Activated CD4-positive, alpha-beta T cell treated with anti-CD3 and anti-CD28 coated beads, Interleukin-2, amount 10 ng/mL, durations not matched to agents 24 days and 14 days (primary cell): ENCODE measurements at regions not wholly inside any gene's neighbourhood (a gene's known extent, or its start where the extent isn't known, plus 50 kb on each side); places are given as distances from the start of the nearest gene placed in this dataset.
"Not testable (repeated sequence)": the region's sequence is repeated elsewhere in the genome, so short reads cannot be mapped to it uniquely, and the experiment has no call there.

Experiments used
- DNase-seq: peaks from one replicate; pipeline ENCODE4 v3.0.0; 2022
- H3K27ac Mint-ChIP-seq: one replicate; pipeline ENCODE4 v1.8.0; 2022; ENCODE audit warnings: mild to moderate bottlenecking, mixed read lengths
- H3K27me3 Mint-ChIP-seq: one replicate; pipeline ENCODE4 v1.8.0; 2022; ENCODE audit warnings: mixed read lengths
- H3K36me3 Mint-ChIP-seq: one replicate; pipeline ENCODE4 v1.8.0; 2022; ENCODE audit warnings: low read depth, mild to moderate bottlenecking, mixed read lengths
- H3K4me1 Mint-ChIP-seq: one replicate; pipeline ENCODE4 v1.8.0; 2021; ENCODE audit warnings: mixed read lengths
- H3K4me3 Mint-ChIP-seq: one replicate; pipeline ENCODE4 v1.8.0; 2022; ENCODE audit warnings: mild to moderate bottlenecking, moderate library complexity, mixed read lengths
- H3K9me3 Mint-ChIP-seq: one replicate; pipeline ENCODE4 v1.8.0; 2021; ENCODE audit warnings: mixed read lengths
- intact Hi-C: fragments of 100-400 bp; cut with micrococcal nuclease; formaldehyde crosslinking; loops from one replicate; pipeline ENCODE4 v1.15.1; 2023

DNA sequence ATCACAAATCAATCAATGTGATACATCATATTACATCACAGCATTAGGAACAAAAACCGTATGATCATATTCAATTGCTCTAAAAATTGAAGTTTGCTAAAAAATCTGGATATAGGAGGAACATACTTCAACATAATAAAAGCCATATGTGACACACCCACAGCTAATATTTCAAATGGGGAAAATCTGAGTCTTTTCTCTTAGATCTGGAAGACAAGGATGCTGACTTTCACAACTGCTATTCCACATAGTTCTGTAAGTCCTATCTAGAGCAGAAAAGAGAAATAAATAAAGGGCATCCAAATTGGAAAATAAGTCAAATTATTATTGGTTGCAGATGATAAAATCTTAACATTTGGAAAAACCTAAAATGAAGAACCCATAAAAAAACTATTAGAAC is 256.8 kb upstream of the SGO1 start:
- no peak overlapping the region for H3K27ac Mint-ChIP-seq
- intact Hi-C loops, result no loop called here
- H3K4me1 Mint-ChIP-seq, result no peaks in the 10 kb centered on the region
- H3K36me3 Mint-ChIP-seq, result no peaks in the 10 kb centered on the region
- H3K27me3 Mint-ChIP-seq, result no peaks in the 10 kb centered on the region
- no peak for DNase-seq
- H3K9me3 Mint-ChIP-seq, result no peaks in the 10 kb centered on the region
- H3K4me3 Mint-ChIP-seq, result no peak overlapping the region

DNA sequence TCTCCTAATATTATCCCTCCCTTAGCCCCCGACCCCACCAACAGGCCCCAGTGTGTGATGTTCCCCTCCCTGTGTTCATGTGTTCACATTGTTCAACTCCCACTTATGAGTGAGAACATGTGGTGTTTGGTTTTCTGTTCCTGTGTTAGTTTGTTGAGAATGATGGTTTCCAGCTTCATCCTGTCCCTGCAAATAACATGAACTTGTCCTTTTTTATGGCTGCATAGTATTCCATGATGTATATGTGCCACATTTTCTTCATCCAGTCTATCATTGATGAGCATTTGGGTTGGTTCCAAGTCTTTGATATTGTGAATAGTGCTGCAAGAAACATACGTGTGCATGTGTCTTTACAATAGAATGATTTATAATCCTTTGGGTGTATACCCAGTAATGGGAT is 241.3 kb upstream of the SGO1 start:
- H3K36me3 Mint-ChIP-seq, DNase-seq, H3K4me3 Mint-ChIP-seq, H3K9me3 Mint-ChIP-seq, H3K27ac Mint-ChIP-seq, intact Hi-C loops, H3K27me3 Mint-ChIP-seq, H3K4me1 Mint-ChIP-seq: not testable (repeated sequence)

DNA sequence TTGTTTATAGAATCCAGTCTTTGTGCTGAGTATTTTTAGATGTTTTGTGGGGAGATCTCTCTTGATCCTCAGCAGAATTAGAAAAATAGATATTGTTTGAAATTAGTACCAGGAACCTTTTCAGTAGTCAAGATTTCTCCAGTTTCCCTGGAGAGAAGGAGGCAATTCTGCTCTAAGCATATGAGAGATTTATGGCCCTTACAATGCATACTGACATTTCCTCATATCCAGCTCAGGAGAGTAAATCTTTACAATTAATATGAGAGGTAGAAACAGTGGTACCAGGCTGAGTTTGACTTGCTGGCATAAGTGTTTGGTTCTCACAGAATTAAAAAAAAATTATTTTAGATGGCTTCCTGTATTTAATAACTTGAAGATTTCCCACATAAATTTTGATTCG is 239.1 kb upstream of the SGO1 start:
- no peak overlapping the region for H3K4me3 Mint-ChIP-seq
- DNase-seq, result no peak
- peaks cover 4% of the 10 kb centered on the region for H3K9me3 Mint-ChIP-seq
- intact Hi-C loops, result no loop called here
- H3K27me3 Mint-ChIP-seq, result no peaks in the 10 kb centered on the region
- no peaks in the 10 kb centered on the region for H3K4me1 Mint-ChIP-seq
- H3K27ac Mint-ChIP-seq, result no peak overlapping the region
- no peaks in the 10 kb centered on the region for H3K36me3 Mint-ChIP-seq

DNA sequence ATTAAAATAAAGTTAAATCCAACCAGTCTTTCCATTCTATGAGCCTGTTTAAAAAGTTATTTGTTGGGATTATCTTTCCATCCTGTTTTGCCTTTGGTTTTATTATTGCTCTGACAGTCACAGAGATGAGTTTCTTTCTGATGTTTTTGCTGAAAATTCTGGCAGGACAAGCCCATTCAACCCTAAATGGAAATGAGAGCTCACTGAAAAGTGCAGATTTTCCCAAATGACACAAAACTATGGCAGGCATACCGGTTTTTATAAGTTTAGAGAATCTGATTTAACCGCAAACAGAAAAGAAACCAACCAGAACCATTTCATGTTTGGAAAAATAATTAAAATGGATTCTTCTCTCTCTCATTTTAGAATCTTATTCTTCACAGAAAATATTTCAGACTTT is 238.1 kb upstream of the SGO1 start:
- Mint-ChIP-seq H3K4me3 (no peak overlapping the region), H3K27me3 (no peaks in the 10 kb centered on the region), H3K27ac (no peak overlapping the region), H3K9me3 (peaks cover 3% of the 10 kb centered on the region), H3K4me1 (no peaks in the 10 kb centered on the region), H3K36me3 (no peaks in the 10 kb centered on the region)
- intact Hi-C loops, result no loop called here
- DNase-seq, result no peak

DNA sequence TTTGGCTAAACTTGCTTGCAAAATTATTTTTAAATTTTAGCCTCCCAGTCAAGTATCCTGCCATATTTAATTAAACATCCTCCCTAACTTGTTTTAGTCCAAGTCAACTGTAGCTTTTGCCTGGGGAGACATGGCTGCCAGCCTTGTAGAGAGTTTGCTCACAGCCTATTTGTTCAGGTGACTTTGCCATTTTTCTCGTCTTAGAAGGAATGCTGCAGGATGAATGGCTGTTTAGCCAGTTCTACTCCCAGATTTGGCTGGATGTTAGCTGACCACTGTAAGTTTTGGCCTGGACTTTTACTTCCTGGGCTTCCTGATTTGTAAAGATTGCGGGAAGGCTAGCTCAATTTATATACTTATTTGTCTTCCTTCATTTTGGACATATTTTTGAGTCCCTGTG is 236.4 kb upstream of the SGO1 start:
- Mint-ChIP-seq H3K36me3 (no peaks in the 10 kb centered on the region), H3K9me3 (peaks cover 3% of the 10 kb centered on the region), H3K4me1 (no peaks in the 10 kb centered on the region), H3K4me3 (no peak overlapping the region), H3K27me3 (no peaks in the 10 kb centered on the region), H3K27ac (no peak overlapping the region)
- intact Hi-C loops, result no loop called here
- DNase-seq, result no peak

DNA sequence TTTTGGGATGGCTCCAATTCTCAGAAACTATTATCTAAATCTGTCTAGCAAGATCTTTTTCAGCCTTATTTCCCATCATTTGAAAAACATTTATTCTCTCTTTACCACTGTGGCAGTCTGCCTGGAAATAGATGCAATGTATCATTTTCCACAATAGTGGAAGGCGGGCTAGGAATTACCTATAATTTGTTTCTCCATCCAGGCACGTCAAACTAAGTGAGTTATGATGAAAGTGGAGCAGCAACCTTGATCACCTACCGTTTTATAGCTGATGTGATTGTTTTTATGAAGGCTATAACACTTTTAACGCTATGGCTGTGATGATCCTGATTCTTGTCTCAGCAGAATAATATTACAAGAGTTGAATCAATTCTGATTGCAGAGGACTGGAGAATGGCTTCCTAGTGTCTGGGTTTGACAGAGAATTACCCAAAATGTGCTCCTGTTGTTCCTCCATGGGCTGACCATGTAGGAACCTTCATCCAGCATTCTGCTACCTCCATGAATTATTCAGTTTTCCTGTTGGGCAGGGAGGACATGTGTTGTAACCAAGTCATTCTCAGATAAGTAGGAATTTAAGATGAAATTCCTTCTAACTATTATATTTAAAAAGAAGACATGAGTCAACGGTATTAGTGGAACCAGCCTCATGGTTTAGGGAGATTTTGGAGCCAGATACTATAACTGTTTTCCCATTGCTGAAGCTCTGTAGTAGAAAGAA is 231.5 kb upstream of the SGO1 start:
- Mint-ChIP-seq H3K27ac (no peak overlapping the region), H3K27me3 (no peaks in the 10 kb centered on the region), H3K4me3 (no peak overlapping the region), H3K36me3 (no peaks in the 10 kb centered on the region), H3K9me3 (no peaks in the 10 kb centered on the region), H3K4me1 (no peaks in the 10 kb centered on the region)
- DNase-seq, result no peak
- intact Hi-C loops, result no loop called here

DNA sequence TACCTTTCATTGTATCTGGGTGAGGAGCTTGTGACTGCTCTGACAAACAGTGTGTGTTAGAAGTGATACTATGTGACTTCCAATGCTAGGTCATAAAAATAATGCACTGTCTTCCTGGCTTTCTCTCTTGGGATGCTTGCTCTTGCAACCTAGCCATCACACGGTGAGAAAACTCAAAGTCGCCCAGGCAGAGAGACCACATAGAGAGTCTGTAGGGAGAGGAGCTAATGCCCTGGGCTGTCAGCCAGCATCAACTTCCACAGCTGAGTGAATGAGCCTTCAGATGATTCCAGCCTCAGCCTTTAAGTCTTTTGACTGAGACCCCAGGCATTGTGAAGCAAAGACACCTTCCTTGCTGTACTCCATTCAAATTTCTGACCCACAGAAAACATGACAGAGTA is 220.6 kb upstream of the SGO1 start:
- H3K27ac Mint-ChIP-seq, result no peak overlapping the region
- H3K36me3 Mint-ChIP-seq, result no peaks in the 10 kb centered on the region
- intact Hi-C loops, result no loop called here
- H3K27me3 Mint-ChIP-seq, result no peaks in the 10 kb centered on the region
- DNase-seq, result no peak
- no peaks in the 10 kb centered on the region for H3K9me3 Mint-ChIP-seq
- no peaks in the 10 kb centered on the region for H3K4me1 Mint-ChIP-seq
- no peak overlapping the region for H3K4me3 Mint-ChIP-seq

DNA sequence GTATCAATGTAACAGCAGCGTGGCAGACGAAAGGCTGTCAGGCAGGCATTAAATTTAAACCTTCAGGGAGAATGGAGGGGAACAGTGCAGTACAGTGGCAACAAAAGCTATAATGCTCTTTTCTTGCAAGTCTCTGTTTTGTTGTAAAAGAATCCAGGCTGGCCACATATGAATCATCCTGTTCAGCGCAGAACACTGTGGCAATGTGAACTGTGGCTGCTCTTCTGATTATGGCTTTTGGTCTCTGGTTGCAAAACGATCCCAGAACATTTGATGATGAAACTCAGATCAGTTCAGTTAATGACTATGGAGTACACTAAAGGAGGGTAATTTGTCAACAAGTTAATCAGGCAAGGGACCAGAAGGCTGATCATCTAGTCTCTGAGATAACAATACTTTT is 219.7 kb upstream of the SGO1 start:
- H3K9me3 Mint-ChIP-seq, result no peaks in the 10 kb centered on the region
- DNase-seq, result no peak
- no peaks in the 10 kb centered on the region for H3K4me1 Mint-ChIP-seq
- H3K36me3 Mint-ChIP-seq, result no peaks in the 10 kb centered on the region
- H3K4me3 Mint-ChIP-seq, result no peak overlapping the region
- H3K27me3 Mint-ChIP-seq, result no peaks in the 10 kb centered on the region
- no peak overlapping the region for H3K27ac Mint-ChIP-seq
- intact Hi-C loops, result no loop called here

DNA sequence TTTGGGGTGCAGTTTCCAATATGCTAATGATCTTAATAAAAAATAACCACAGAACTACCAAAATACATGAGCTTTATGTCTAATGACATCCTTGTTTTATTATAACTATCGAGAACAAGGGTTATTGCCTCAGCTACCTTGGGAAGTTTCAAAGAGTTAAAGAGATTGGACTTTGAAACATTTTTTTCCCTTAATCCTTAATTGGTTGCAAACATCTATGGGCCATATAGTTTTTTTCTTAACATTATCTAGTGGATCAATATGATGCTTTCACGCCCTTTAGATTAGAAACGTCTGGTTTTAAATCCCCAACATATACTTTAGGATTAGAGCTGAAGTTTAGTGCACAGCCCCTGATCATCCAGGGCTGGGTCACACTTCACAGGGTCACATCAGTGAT is 219.2 kb upstream of the SGO1 start:
- Mint-ChIP-seq H3K27ac (no peak overlapping the region), H3K4me3 (no peak overlapping the region), H3K36me3 (no peaks in the 10 kb centered on the region), H3K27me3 (no peaks in the 10 kb centered on the region), H3K4me1 (no peaks in the 10 kb centered on the region), H3K9me3 (no peaks in the 10 kb centered on the region)
- no peak for DNase-seq
- intact Hi-C loops, result no loop called here

DNA sequence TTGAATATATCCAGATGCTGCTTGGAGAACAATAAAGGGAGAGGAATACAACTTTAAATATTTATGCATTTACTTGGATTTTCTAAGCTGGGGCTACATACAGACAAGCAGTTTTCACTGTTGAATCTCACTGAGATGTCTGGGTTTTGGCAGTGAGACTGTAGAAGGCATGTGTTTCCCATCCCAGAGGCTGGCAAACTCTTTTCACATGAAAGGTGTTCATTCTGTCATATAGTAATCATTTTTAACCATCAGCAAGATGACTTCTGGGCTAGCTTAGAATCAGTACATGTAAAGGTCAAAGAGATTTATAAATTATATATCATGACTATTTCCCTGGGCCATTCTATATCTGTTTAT is 218.7 kb upstream of the SGO1 start:
- Mint-ChIP-seq H3K27ac (no peak overlapping the region), H3K36me3 (no peaks in the 10 kb centered on the region), H3K4me1 (no peaks in the 10 kb centered on the region), H3K4me3 (no peak overlapping the region), H3K9me3 (no peaks in the 10 kb centered on the region), H3K27me3 (no peaks in the 10 kb centered on the region)
- no peak for DNase-seq
- intact Hi-C loops, result no loop called here

DNA sequence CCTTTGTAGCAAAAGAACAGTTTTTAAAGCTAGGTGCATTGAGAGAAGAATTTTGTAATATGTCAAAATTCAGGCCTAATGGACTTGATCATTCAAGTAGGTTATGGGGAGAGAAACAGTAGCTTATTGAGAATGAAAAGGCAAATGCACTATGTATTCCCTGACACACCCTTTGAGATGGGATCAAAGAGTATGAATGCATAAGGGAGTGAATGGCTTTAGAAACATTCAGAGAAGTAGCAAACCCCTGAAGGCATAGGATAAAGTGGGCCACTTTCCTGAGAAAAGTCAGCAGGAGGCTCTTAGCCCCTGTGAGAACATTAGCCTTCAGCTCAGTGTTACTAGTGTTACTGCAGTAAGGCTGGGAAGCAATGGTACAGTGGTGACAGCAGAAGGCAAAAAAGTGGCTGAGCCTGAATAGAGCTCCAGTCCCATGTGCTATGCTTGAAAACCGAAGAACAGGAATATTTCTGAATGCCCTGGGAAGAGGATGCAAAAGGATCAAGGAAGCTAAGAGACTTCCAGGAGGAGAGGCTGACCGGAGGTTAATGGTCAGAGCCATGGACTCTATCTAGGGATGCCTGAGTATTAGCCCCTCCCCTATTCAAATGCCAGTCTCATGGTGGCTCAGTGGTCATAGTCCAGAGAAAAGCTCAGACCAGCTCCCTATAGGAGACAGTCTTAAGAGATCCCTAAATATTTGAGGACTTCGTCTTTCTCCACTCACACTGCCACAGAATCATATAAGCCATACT is 218.2 kb upstream of the SGO1 start:
- H3K9me3 Mint-ChIP-seq, result no peaks in the 10 kb centered on the region
- H3K27me3 Mint-ChIP-seq, result no peaks in the 10 kb centered on the region
- DNase-seq, result no peak
- no peaks in the 10 kb centered on the region for H3K36me3 Mint-ChIP-seq
- no peak overlapping the region for H3K27ac Mint-ChIP-seq
- intact Hi-C loops, result no loop called here
- H3K4me1 Mint-ChIP-seq, result no peaks in the 10 kb centered on the region
- H3K4me3 Mint-ChIP-seq, result no peak overlapping the region

DNA sequence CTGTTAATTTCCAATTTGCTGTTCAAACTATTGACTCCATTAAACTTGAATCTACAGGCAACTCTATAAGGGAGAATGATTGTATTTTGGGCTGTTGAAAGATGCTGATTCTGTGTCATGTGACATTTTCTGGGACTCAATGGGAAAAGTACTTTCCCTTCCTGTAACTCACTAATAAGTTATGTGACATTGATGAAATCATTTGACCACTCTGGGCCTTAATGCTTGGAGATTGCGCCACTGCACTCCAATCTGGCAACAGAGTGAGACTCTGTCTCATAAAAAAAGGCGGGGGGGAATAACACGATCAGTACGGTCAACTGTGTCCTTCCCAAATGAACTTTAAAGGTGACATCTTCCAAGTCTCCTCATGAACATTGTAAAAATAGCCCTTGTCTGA is 215.2 kb upstream of the SGO1 start:
- no peak for DNase-seq
- Mint-ChIP-seq H3K4me1 (no peaks in the 10 kb centered on the region), H3K36me3 (no peaks in the 10 kb centered on the region), H3K27ac (no peak overlapping the region), H3K9me3 (no peaks in the 10 kb centered on the region), H3K4me3 (no peak overlapping the region), H3K27me3 (no peaks in the 10 kb centered on the region)
- intact Hi-C loops, result no loop called here

DNA sequence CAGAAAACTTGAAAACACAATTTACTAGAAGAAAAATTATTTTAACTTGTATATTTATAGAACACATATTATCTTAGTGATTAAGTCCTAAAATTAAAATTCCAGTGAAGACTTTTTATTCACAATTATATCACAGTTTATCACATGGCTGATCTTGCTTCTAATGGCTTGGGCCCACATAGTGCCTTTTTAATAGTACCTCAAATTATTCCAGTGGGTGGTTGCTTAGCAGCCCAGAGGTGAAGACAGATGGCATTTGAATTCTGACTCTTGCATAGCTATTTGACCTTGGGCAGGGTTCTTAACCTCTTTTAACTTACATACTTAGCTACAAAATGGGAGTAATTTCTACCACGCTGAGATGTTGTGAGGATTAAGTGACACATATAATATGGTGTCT is 214.7 kb upstream of the SGO1 start:
- Mint-ChIP-seq H3K27ac (no peak overlapping the region), H3K9me3 (no peaks in the 10 kb centered on the region), H3K4me1 (no peaks in the 10 kb centered on the region), H3K36me3 (no peaks in the 10 kb centered on the region), H3K4me3 (no peak overlapping the region), H3K27me3 (no peaks in the 10 kb centered on the region)
- intact Hi-C loops, result no loop called here
- no peak for DNase-seq

DNA sequence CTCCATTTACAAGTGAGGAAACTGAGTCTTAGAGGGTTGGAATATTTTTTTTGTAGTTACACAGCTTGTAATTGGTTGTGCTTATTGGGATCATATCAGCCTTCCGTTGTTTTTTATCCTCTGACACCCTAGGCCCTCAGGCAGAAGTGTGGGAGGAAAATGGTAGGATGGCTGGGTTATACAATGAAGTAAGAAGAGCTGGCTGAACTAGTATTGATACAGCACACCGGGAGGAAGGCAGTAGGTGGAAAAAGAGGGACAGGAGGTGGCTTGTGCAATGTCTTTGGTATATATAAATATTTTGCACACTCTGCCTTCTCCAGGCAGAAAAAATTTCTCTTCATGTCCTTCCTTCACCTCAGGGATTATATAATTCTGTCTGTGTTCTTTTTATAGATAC is 214.3 kb upstream of the SGO1 start:
- Mint-ChIP-seq H3K36me3 (no peaks in the 10 kb centered on the region), H3K9me3 (no peaks in the 10 kb centered on the region), H3K27me3 (no peaks in the 10 kb centered on the region), H3K27ac (no peak overlapping the region), H3K4me3 (no peak overlapping the region), H3K4me1 (no peaks in the 10 kb centered on the region)
- no peak for DNase-seq
- intact Hi-C loops, result no loop called here

DNA sequence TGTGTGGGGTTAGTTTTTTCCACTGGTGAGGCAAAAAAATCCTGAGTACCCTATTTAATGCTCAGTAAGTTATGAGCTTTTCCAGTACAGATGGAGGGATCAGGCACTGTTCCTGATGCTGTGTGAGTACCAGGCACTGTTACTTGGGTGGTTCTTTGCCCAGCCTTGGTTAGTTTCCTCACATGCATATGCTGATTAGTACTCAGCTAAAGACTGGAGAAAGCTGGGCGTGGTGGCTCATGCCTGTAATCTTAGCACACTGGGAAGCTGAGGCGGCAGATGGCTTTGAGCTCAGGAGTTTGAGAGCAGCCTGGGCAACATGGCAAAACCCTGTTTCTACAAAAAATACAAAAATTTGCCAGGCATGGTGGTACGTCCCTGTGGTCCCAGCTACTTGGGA is 210.3 kb upstream of the SGO1 start:
- no peak overlapping the region for H3K27ac Mint-ChIP-seq
- no peak overlapping the region for H3K4me3 Mint-ChIP-seq
- intact Hi-C loops, result no loop called here
- no peaks in the 10 kb centered on the region for H3K9me3 Mint-ChIP-seq
- H3K4me1 Mint-ChIP-seq, result no peaks in the 10 kb centered on the region
- H3K27me3 Mint-ChIP-seq, result no peaks in the 10 kb centered on the region
- H3K36me3 Mint-ChIP-seq, result no peaks in the 10 kb centered on the region
- no peak for DNase-seq
